ENCODE measurements at regions not wholly inside any gene's neighbourhood (a gene's known extent, or its start where the extent isn't known, plus 50 kb on each side); places are given as distances from the start of the nearest gene placed in this dataset.

- WGBS, 4 donors = 57 to 68% (median 63%) methylated on average over 10 of the region's 10 CpGs
Measured at GRCh38 chr7:35348611-35349400, 94.9 kb upstream of the TBX20 start.

DNA sequence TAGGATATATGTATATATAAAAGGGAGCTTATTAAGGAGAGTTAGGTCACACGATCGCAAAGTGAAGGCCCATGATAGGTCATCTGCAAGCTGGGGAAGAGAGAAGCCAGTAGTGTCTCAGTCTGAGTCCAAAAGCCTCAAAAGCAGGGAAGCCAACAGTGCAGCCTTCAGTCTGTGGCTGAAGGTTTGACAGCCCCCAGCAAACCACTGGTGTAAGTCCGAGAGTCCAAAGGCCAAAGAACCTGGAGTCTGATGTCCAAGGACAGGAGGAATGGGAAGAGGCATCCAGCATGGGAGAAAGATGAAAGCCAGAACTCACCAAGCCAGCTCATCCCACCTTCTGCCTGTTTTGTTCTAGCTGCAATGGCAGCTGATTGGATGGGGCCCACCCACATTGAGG, 88.9 kb upstream of the TBX20 start:
- Histone ChIP-seq H3K27ac (no peak overlapping the region), H3K4me3 (no peak overlapping the region), H3K4me1 (replicated peaks in 1 of 2) (no peaks in the 10 kb centered on the region), H3K9me3 (replicated peaks in 1 of 3) (no peaks in the 10 kb centered on the region), H3K27me3 (no peaks in the 10 kb centered on the region), H3K36me3 (replicated peaks in 1 of 2) (no peaks in the 10 kb centered on the region)
- DNase-seq = no peak
- TF ChIP-seq CTCF (IDR thresholded peaks at IDR 0.05) = no peak
- no peak for TF ChIP-seq POLR2A (IDR thresholded peaks at IDR 0.05)
- WGBS, 4 donors = 73 to 93% (median 84%) methylated on average over 2 to 3 of the region's 3 CpGs
- intact Hi-C loops (cut with DNase I) = no loop called here

More at GRCh38 chr7:35348611-35349400, 94.9 kb upstream of the TBX20 start:
- intact Hi-C loops (cut with DNase I) = no loop called here
- H3K27me3 ChIP-seq = no peaks in the 10 kb centered on the region
- no peaks in the 10 kb centered on the region for H3K4me1 ChIP-seq (replicated peaks in 1 of 2)
- no peak overlapping the region for H3K27ac ChIP-seq
- no peaks in the 10 kb centered on the region for H3K36me3 ChIP-seq (replicated peaks in 1 of 2)
- no peaks in the 10 kb centered on the region for H3K9me3 ChIP-seq (replicated peaks in 1 of 3)
- TF ChIP-seq POLR2A (IDR thresholded peaks at IDR 0.05) (no peak), CTCF (IDR thresholded peaks at IDR 0.05) (no peak)
- DNase-seq = peak in 1 of 7 donors; percentile 60
- no peak overlapping the region for H3K4me3 ChIP-seq

GRCh38 chr7:35339811-35340210, 85.9 kb upstream of the TBX20 start:
- no peak overlapping the region for H3K27ac ChIP-seq
- WGBS, 4 donors = 85 to 92% (median 85%) methylated on average over 6 of the region's 6 CpGs

DNA sequence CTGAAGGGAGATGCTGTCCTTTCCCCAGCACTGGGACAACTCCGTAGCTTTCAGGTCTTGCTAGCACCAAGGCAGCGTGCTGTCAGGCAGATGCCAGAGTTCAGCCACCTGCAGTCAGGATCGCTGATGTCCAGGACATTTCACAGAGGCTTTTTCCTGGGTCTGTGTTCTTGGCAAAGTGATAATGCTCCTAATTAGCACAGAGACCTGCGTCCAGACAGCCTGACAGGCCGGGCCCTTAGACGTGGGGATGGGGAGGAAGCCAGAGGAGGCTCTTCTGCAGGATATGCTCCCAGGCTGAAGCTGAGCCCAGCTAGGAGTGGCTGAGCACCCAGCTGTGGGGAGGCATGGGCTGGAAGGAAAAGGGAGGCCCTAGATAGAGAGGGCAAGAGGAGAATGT, 82.5 kb upstream of the TBX20 start:
- intact Hi-C loops (cut with DNase I) = no loop called here
- no peaks in the 10 kb centered on the region for H3K27me3 ChIP-seq
- H3K4me1 ChIP-seq (replicated peaks in 1 of 2) = no peaks in the 10 kb centered on the region
- H3K4me3 ChIP-seq = no peak overlapping the region
- 52 to 89% (median 58%) methylated on average over 3 to 6 of the region's 6 CpGs for WGBS, 4 donors
- no peaks in the 10 kb centered on the region for H3K36me3 ChIP-seq (replicated peaks in 1 of 2)
- H3K9me3 ChIP-seq (replicated peaks in 1 of 3) = no peaks in the 10 kb centered on the region
- peak overlapping the region in 1 of 5 donors; percentile 5 for H3K27ac ChIP-seq
- peak in 1 of 7 donors; percentile 74 for DNase-seq
- no peak for TF ChIP-seq CTCF (IDR thresholded peaks at IDR 0.05)
- TF ChIP-seq POLR2A (IDR thresholded peaks at IDR 0.05) = no peak

More at GRCh38 chr7:35339811-35340210, 85.9 kb upstream of the TBX20 start:
- intact Hi-C loops (cut with DNase I) = no loop called here
- TF ChIP-seq POLR2A (IDR thresholded peaks at IDR 0.05) = no peak
- no peak for TF ChIP-seq CTCF (IDR thresholded peaks at IDR 0.05)
- DNase-seq = no peak
- H3K27me3 ChIP-seq = no peaks in the 10 kb centered on the region
- H3K4me1 ChIP-seq (replicated peaks in 1 of 2) = no peaks in the 10 kb centered on the region
- H3K36me3 ChIP-seq (replicated peaks in 1 of 2) = no peaks in the 10 kb centered on the region
- no peak overlapping the region for H3K4me3 ChIP-seq
- H3K9me3 ChIP-seq (replicated peaks in 1 of 3) = no peaks in the 10 kb centered on the region
